Stimulated activated CD8-positive, alpha-beta memory T cell treated with anti-CD3 and anti-CD28 coated beads, Interleukin-7, amount 100 ng/mL, for 48 hours (primary cell): ENCODE measurements at regions not wholly inside any gene's neighbourhood (a gene's known extent, or its start where the extent isn't known, plus 50 kb on each side); places are given as distances from the start of the nearest gene placed in this dataset.
"Not testable (repeated sequence)": the region's sequence is repeated elsewhere in the genome, so short reads cannot be mapped to it uniquely, and the experiment has no call there.

ENCODE experiments used
- DNase-seq, 2 donors: peaks; one replicate each; pipeline ENCODE4 v3.0.0-alpha.2; 2020; ENCODE audit warnings: low read depth in 1 of 2; ENCODE audit errors: extremely low read depth in 1 of 2

DNA sequence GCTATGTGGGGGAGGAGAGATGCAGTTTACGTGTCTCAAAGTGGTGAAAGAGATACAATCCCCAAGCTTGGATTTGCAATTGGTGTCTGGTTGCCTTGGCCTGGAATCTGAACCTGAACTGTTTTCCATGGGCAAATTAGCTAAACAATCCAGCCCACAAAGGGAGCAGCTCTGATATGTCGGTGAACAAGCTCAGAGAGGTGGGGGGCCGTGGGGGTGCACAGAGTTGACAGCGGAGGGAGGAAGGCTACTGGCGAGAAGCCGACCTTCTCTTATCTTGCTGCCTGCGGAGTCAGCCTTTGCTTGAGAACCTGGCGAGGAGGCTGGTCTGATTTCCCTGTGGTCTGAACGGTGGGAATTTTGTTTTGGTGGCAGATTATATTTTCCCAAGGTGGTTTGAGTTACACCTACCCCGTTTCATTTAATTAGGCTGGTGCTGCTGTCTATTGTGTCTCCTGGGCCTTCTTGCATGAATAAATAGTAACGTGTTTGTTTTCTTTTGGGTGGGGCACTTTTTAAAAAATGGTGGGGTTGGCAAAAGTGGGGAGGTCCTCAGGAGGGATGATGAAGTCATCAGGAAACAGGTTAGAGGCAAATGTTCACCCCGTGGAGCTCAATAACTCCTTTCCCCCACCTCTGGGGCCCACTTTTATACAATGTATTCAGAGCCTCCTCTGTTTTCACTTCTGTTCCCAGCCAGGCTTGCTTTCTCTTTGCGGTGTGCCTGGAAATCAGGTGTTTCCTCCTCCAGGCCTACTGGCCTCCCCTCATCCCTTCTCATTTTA lies 80.9 kb upstream of the IGFBP5 start:
- DNase-seq, result no peak

GRCh38 chr2:216775043-216775453 lies 79.7 kb upstream of the IGFBP5 start:
- no peak for DNase-seq

DNA sequence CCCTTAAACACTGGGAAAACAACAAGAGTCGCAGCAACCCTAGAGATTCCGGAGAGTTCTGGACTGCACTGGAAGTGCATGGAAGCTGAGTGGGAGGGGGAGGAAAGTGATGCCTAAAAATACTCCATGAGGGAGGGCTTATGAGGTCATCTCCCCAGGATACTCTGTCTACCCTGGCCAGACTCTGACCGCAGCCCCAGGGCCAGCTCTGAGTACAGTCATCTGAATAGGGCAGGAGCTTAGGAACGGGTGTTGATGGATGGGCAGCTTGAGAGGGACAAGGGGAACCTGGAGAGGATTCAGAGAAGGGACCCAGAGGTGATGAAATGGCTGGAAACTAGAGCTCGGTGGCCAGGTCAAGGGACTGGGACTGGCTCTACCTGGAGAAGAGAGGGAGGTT lies 79.3 kb upstream of the IGFBP5 start:
- DNase-seq, result no peak

DNA sequence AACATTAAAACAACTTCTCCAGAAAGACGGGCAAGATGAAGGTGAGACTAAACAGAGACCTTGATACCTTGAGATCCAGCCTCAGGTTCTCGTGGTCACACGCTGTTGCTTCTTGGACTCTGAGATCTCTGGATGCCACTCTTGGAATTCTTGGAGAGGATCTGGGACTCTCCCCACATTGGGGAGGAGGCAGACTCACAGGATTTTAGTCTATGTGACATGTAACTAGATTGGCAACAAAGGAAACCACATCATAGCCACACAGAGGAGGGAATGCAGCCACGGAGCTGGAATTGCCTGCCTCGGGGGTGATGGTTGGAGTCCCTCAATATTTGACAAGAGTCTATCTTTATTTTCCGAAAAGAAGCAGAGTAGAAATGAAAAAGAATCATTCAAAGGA lies 78.8 kb upstream of the IGFBP5 start:
- DNase-seq, result no peak

DNA sequence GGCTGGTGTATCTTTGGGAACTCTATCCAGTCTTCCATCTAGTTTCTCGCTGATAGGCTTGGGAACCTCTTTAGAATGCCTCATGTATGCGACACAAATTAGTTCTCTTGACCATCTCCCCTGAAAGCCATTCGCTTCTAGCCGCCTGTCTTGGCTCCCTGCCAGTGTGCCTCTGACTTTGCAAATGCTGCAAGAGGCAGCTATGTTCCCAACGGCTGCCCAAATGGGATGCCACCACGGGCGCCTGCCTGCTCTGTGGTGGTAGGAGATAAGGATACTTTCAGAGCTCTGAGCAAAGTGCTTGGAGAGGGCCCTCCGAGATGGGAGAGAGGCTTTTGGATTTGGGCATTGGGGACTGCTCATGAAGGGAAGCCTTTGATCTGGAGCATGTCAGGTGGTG lies 77.7 kb upstream of the IGFBP5 start:
- no peak for DNase-seq

DNA sequence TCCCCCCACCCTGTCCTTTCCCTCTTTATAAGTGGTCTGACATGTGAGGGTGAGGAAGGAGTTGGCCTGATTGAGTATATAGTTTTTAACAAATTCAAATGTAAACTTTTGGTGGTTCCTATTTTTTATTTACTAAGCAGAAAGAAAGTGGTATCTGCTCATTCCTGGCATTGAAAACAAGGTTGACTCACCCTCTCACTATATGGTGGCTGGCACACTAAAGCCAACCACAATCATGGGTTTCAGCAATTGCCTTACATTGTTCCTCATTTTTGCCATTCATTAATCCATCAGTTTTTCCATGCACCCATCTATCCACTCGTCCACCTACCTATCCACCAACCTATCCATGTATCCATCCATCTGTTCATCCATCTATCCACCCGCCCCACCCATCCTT lies 75.4 kb upstream of the IGFBP5 start:
- no peak for DNase-seq

DNA sequence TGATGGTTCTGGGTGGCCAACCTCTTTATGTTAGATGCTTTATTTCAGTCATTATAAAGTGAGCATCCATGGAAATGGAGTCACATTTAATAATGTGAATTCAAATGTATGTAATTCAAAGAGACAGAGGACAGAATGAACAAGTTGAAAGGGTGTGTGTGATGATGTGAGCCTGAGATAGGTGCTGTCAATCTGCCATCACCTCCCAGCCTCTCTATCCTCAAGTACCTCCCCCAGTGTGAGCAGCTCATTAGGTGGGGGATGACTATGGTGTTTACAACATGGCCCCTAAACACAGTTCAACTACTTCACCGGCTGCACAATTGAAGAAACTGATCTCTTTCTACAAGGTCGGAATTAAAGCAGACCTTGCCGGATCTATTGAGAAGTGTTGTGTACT lies 74.7 kb upstream of the IGFBP5 start:
- DNase-seq, result no peak

DNA sequence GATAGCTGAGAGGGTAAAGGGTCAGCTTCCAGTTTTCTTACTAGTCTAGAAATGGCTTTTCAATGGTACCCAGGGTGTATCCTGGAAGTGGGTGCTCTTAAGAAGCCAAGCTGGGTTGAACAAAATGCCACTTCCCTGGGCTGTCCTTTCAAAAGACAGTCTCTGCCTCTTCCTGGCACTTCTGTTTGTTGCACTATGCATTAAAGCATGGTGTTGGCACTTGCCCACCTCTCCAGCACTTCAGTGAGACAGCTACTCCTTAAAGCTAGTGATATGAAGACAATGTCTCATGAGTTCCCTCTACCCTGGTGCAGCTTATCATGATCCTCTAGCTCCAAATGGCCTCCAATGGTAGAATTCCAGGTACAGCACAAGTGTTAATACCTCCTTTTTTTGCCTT lies 74.3 kb upstream of the IGFBP5 start:
- DNase-seq, result no peak

DNA sequence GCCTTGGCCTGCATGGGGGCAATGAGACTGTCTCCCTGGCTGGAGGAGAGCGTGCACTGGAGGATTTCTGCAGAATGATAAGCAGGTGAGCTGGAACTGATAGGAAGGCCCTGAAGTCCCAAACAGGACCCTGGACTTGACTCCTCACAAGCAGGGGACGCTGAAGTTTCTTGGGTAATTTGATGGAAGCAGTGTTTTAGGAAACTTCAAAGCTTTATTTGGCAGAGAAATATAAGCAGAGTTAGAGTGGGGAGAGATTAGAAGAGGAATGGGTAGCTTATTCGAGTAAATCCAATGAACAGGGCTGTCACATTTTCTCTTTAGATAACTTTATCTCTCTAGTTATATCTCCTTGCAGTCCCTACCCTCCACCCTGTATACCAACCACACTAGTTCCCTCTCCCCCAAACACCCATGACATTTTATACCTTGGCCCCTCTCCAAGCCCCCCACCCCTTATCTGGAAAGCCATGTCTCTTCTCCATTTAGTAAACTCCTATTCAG lies 73.6 kb upstream of the IGFBP5 start:
- no peak for DNase-seq

DNA sequence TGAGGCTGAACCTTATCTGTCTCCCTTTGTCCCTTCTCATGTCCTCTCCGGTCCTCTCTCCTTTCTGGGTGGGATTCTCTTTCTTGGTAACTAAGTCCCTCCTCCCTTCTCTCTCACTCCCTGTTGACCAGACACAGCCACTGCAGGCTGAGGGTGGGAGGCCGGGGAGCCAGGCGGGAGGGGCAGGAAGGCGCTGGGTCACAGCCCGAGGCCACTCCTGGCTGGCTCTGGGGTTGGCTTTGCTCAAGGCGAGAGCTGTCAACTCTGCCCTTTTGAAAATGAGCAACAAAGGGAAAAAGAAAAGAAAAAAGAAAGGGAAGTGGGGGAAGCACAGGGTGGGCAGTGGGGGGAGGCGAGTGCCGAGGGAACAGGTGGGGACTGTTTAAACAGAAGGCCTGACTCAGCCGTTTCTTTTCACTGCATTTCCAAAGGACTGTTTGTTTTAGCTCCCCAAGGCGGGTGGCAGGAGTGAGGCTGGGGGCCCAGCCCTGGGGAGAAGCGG lies 70.5 kb upstream of the IGFBP5 start:
- DNase-seq, result no peak

- DNase-seq, result no peak
Observed at GRCh38 chr2:216763396-216763795, 68.0 kb upstream of the IGFBP5 start.

- no peak for DNase-seq
Observed at GRCh38 chr2:216761809-216762208, 66.5 kb upstream of the IGFBP5 start.

GRCh38 chr2:216761133-216761532 lies 65.8 kb upstream of the IGFBP5 start:
- no peak for DNase-seq

GRCh38 chr2:216758256-216759155 lies 63.2 kb upstream of the IGFBP5 start:
- DNase-seq, result no peak

GRCh38 chr2:216757532-216757931 lies 62.2 kb upstream of the IGFBP5 start:
- DNase-seq, result no peak

GRCh38 chr2:216756435-216756834 lies 61.1 kb upstream of the IGFBP5 start:
- DNase-seq, result no peak

DNA sequence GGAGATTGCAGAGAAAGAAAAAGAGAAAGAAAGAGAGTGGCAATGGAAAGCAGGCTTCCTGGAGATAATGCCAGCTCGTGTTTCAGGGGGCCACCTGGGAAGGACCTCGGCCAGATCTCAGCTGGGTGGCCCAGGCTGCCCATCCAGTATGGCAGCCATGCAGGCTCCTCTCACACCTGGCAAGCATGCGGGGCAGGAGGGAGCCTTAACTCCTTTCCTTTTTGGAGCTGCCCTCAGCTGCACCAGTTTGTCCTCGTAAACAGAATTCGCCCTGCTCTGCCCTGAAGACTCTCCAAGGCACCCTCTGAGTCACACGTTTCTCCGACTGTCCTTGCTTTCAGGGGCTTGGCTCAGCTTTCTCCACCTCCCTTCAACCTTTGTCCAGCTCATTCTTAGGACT lies 59.5 kb upstream of the IGFBP5 start:
- DNase-seq, result no peak

DNA sequence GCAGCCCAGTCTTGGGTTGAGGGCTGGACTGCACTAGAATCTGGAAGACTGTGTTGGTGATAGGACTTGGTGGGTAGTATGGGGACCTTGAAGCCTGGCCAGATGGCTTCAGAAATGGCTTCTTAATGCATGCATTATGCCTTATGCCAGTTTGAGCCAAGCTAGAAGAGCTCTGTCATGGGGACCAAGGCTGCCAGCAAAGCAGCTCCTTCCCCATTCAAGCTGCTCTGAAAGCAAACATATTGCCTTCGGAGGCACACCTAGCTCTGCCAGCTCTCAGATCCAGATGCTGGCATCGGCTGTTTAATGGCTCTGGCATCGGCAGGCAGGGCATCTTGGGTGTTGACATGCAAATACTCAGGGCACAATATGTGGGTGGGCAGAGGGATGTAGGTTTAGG lies 59.0 kb upstream of the IGFBP5 start:
- no peak for DNase-seq

GRCh38 chr2:216752855-216753505 lies 57.6 kb upstream of the IGFBP5 start:
- no peak for DNase-seq

- not testable (repeated sequence) for DNase-seq
Observed at GRCh38 chr2:216750750-216751149, 55.4 kb upstream of the IGFBP5 start.

GRCh38 chr2:216746268-216746667 lies 50.9 kb upstream of the IGFBP5 start:
- not testable (repeated sequence) for DNase-seq
